Mucosa of rectum (tissue), 2 donors: ENCODE measurements at regions not wholly inside any gene's neighbourhood (a gene's known extent, or its start where the extent isn't known, plus 50 kb on each side); places are given as distances from the start of the nearest gene placed in this dataset.
"Not testable (repeated sequence)": the region's sequence is repeated elsewhere in the genome, so short reads cannot be mapped to it uniquely, and the experiment has no call there.

Experiments used
- H3K27ac ChIP-seq, 2 donors: one replicate each; pipeline ENCODE4 v1.7.0; 2013; ENCODE audit warnings: inconsistent platforms in 2 of 2, low read depth in 2 of 2, low read length in 2 of 2
- H3K27me3 ChIP-seq, 2 donors: one replicate each; pipeline ENCODE4 v1.7.0; 2013; ENCODE audit warnings: low read length in 2 of 2; ENCODE audit not compliant: control insufficient read depth in 2 of 2, insufficient read depth in 2 of 2
- H3K36me3 ChIP-seq, 2 donors: one replicate each; pipeline ENCODE4 v1.7.0; 2013; ENCODE audit warnings: low read length in 2 of 2; ENCODE audit not compliant: control insufficient read depth in 2 of 2, insufficient read depth in 2 of 2
- H3K4me1 ChIP-seq, 2 donors: one replicate each; pipeline ENCODE4 v1.7.0; 2013; ENCODE audit warnings: low read length in 2 of 2, mild to moderate bottlenecking in 1 of 2; ENCODE audit not compliant: control insufficient read depth in 2 of 2, insufficient read depth in 2 of 2
- H3K4me3 ChIP-seq, 2 donors: one replicate each; pipeline ENCODE4 v1.7.0; 2013; ENCODE audit warnings: low read length in 2 of 2
- H3K9ac ChIP-seq, 2 donors: one replicate each; pipeline ENCODE4 v1.7.0; 2013; ENCODE audit warnings: low read length in 2 of 2, low read depth in 1 of 2, mild to moderate bottlenecking in 1 of 2
- H3K9me3 ChIP-seq, 2 donors: one replicate each; pipeline ENCODE4 v1.7.0; 2013; ENCODE audit warnings: low read length in 2 of 2; ENCODE audit not compliant: control insufficient read depth in 2 of 2
- donor health status: healthy.
- donor health status: Normal muscosa, but diverticular disease.

DNA sequence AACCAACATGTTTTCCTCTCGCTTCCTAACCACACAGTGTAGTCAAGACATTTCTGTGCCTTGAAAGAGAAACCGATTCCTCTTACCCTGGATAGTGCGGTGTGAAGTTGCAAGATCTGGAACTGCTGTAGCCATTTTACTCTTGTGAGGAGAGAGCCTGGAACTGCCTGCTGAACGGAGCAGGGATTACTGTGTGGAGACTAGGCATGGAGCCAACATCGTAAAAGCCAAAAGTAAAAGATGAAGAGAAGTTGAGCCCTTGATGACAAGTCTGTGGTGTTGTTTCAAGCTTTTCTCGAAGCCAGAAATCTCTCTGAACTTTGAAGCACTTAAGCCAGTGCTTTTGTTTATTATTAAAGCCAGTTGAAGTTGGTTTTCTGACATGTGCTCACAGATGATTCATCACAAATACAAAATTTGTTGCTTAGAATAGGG, 110.1 kb upstream of the GRIN3A start:
- Histone ChIP-seq H3K4me3 (peak overlapping the region; percentile 36 to 48), H3K9ac (peak overlapping the region in 1 of 2 donors; percentile 20), H3K9me3 (no peaks in the 10 kb centered on the region), H3K27ac (peak overlapping the region; percentile 63 to 69), H3K36me3 (no peaks in the 10 kb centered on the region), H3K27me3 (no peaks in the 10 kb centered on the region), H3K4me1 (peaks cover 2 to 7% of the 10 kb centered on the region in 2 donors)

GRCh38 chr9:101846161-101846560, 107.7 kb upstream of the GRIN3A start:
- Histone ChIP-seq H3K9me3 (no peaks in the 10 kb centered on the region), H3K4me1 (peaks cover 2 to 7% of the 10 kb centered on the region in 2 donors), H3K36me3 (no peaks in the 10 kb centered on the region), H3K27me3 (no peaks in the 10 kb centered on the region), H3K9ac (no peak overlapping the region), H3K4me3 (no peak overlapping the region), H3K27ac (no peak overlapping the region)

DNA sequence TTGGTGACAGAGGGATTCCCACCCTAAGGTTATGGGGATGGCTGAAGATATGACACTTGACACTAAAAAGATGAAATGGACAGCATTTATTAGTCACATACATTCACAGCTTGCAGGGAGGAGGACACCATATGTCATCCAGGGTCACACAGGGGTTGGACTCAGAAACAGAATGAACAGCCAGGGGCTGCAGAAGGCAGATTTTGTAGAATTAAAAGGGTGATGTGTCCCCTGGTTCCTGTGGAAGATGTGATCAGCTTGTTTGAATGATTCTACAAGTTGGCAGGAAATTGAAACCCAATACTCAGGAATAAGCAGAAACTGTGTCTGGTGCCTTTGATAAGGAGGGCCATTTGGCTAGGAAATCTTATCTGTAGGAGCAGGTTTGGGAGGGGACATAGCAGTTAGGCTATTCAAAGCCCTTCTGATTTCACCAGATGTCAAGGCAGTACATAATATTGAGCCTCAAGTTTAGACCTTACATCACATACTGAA, 102.3 kb upstream of the GRIN3A start:
- Histone ChIP-seq H3K4me1 (peaks cover 0 to 2% of the 10 kb centered on the region in 2 donors), H3K9me3 (no peaks in the 10 kb centered on the region), H3K36me3 (no peaks in the 10 kb centered on the region), H3K4me3 (no peak overlapping the region), H3K9ac (no peak overlapping the region), H3K27ac (no peak overlapping the region), H3K27me3 (no peaks in the 10 kb centered on the region)

DNA sequence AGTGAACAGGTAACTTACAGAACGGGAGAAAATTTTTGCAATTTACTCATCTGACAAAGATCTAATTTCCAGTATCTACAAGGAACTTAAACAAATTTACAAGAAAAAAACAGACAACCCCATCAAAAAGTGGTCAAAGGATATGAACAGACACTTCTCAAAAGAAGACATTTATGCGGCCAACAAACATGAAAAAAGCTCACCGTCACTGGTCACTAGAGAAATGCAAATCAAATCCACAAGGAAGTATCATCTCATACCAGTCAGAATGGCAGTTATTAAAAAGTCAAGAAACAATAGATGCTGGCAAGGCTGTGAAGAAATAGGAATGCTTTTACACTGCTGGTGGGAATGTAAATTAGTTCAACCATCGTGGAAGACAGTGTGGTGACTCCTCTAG, 100.5 kb upstream of the GRIN3A start:
- H3K36me3 ChIP-seq, H3K27ac ChIP-seq, H3K27me3 ChIP-seq, H3K4me3 ChIP-seq, H3K4me1 ChIP-seq, H3K9ac ChIP-seq, H3K9me3 ChIP-seq: not testable (repeated sequence)

DNA sequence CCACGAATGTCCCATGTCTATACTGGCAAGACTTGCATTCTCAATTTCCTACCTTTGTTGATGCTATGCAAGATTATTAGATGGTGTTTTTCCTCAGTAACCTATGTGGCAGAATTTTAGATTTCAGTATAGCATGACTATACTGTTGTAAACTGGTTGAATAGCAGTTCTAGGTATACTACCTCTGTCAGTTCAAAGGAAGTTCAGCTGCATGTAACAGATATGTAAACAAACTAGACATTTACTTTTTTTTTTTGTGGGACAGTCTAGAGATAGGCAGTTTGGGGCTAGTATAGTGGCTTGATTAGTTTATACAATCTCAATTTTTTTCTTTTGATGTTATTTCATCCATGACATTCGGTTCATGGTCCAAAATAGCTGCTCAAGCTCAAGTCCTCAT, 97.6 kb upstream of the GRIN3A start:
- Histone ChIP-seq H3K36me3 (no peaks in the 10 kb centered on the region), H3K9ac (no peak overlapping the region), H3K27me3 (no peaks in the 10 kb centered on the region), H3K4me3 (no peak overlapping the region), H3K9me3 (no peaks in the 10 kb centered on the region), H3K27ac (no peak overlapping the region), H3K4me1 (peaks cover 3 to 4% of the 10 kb centered on the region in 2 donors)

DNA sequence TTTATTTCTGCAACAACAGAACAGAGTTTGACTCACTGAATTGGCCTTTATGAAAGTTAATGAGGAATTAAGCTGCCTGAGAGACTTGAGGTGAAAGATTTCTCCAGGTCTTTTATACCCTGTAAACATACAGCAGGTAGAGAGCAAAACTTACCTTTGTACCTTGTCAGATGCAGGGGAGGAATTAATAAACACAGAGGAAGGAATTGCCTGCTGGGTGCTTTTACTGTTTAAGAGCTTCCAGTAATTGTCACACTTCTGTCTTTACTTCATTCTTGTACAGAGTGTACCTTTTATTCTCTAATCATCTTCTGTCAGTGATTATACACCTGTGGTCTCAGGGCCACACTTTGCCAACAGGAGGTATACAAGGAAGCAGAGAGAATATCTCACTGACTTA, 94.0 kb upstream of the GRIN3A start:
- Histone ChIP-seq H3K4me1 (peaks cover 3 to 4% of the 10 kb centered on the region in 2 donors), H3K9ac (peak overlapping the region in 1 of 2 donors; percentile 54), H3K9me3 (no peaks in the 10 kb centered on the region), H3K36me3 (no peaks in the 10 kb centered on the region), H3K4me3 (no peak overlapping the region), H3K27ac (peak overlapping the region; percentile 60 to 81), H3K27me3 (no peaks in the 10 kb centered on the region)

GRCh38 chr9:101821450-101821849, 83.0 kb upstream of the GRIN3A start:
- not testable (repeated sequence) for H3K36me3 ChIP-seq

DNA sequence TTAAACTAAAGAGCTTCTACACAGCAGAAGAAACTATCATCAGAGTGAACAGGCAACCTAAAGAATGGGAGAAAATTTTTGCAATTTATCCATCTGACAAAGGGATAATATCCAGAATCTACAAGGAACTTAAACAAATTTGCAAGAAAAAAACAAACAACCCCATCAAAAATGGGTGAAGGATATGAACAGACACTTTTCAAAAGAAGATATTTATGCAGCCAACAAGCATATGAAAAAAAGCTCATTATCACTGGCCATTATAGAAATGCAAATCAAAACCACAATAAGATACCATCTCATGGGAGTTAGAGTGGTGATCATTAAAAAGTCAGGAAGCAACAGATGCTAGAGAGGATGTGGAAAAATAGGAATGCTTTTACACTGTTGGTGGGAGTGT, 82.5 kb upstream of the GRIN3A start:
- H3K9me3 ChIP-seq, H3K9ac ChIP-seq, H3K36me3 ChIP-seq, H3K27me3 ChIP-seq, H3K4me1 ChIP-seq, H3K27ac ChIP-seq, H3K4me3 ChIP-seq: not testable (repeated sequence)

More at GRCh38 chr9:101821450-101821849, 83.0 kb upstream of the GRIN3A start:
- not testable (repeated sequence) for H3K27ac ChIP-seq, H3K4me1 ChIP-seq, H3K27me3 ChIP-seq, H3K4me3 ChIP-seq, H3K9ac ChIP-seq, H3K9me3 ChIP-seq

DNA sequence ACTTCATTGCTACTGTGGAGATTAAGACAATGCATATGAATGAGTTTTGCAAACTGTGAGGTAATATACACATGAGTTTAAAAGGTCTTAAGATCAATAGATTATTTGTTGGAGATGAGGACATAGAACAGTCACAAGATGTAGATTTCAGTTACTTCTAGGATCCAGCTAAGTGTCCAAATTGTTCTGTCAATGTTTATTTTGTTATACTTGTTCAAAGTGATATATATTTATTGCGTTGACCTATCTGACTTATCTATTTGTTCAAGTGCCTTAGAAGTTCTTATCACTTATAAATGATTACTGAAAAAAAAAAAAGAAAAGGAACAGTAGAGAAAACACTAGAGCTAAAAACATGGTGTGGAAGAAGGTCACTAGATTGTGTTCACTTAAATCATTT, 75.6 kb upstream of the GRIN3A start:
- Histone ChIP-seq H3K9ac (no peak overlapping the region), H3K4me3 (no peak overlapping the region), H3K4me1 (no peaks in the 10 kb centered on the region), H3K27ac (no peak overlapping the region), H3K36me3 (no peaks in the 10 kb centered on the region), H3K27me3 (no peaks in the 10 kb centered on the region), H3K9me3 (no peaks in the 10 kb centered on the region)

DNA sequence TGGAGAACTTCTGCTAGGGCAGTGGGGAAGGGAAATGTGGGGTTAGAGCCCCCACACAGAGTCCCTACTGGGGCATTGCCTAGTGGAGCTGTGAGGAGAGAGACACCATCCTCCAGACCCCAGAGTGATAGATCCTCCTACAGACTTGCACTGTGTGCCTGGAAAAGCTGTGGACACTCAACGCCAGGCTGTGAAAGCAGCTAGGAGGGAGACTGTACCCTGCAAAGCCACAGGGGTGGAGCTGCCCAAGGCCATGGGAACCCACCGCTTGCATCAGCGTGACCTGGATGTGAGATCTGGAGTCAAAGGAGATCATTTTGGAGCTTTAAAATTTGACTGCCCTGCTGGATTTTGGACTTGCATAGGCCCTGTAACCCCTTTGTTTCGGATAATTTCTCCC, 69.4 kb upstream of the GRIN3A start:
- H3K36me3 ChIP-seq, H3K4me3 ChIP-seq, H3K4me1 ChIP-seq, H3K9ac ChIP-seq, H3K27me3 ChIP-seq, H3K9me3 ChIP-seq, H3K27ac ChIP-seq: not testable (repeated sequence)

DNA sequence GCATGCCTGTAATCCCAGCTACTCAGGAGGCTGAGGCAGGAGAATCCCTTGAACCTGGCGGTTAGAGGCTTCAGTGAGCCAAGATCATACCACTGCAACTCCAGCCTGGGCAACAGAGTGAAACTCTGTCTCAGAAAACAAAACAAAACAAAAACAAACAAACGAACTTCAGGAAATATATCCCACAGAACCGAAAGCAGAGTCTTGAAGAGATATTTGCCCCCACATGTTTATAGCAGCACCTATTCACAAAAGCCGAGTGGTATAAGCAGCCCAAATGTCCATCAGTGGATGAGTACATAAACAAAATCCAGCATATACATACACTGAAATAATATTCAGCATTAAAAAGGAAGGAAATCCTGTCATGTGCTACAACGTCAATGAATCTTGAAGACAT, 57.6 kb upstream of the GRIN3A start:
- no peaks in the 10 kb centered on the region for H3K36me3 ChIP-seq
- H3K9me3 ChIP-seq: no peaks in the 10 kb centered on the region
- H3K27me3 ChIP-seq: no peaks in the 10 kb centered on the region
- no peak overlapping the region for H3K4me3 ChIP-seq
- H3K4me1 ChIP-seq: no peaks in the 10 kb centered on the region
- no peak overlapping the region for H3K9ac ChIP-seq
- H3K27ac ChIP-seq: no peak overlapping the region
